ENCODE measurements at regions not wholly inside any gene's neighbourhood (a gene's known extent, or its start where the extent isn't known, plus 50 kb on each side); places are given as distances from the start of the nearest gene placed in this dataset.

GRCh38 chr2:220837226-220837625 lies 734.9 kb downstream of the EPHA4 start:
- no peak for TF ChIP-seq CTCF (IDR thresholded peaks at IDR 0.05; ENCODE audit: low read depth, low read length, poor library complexity, severe bottlenecking)
- no peak for TF ChIP-seq EZH2phosphoT487 (IDR thresholded peaks at IDR 0.05; ENCODE audit: borderline replicate concordance, low read length)
